ENCODE measurements at regions not wholly inside any gene's neighbourhood (a gene's known extent, or its start where the extent isn't known, plus 50 kb on each side); places are given as distances from the start of the nearest gene placed in this dataset.

DNA sequence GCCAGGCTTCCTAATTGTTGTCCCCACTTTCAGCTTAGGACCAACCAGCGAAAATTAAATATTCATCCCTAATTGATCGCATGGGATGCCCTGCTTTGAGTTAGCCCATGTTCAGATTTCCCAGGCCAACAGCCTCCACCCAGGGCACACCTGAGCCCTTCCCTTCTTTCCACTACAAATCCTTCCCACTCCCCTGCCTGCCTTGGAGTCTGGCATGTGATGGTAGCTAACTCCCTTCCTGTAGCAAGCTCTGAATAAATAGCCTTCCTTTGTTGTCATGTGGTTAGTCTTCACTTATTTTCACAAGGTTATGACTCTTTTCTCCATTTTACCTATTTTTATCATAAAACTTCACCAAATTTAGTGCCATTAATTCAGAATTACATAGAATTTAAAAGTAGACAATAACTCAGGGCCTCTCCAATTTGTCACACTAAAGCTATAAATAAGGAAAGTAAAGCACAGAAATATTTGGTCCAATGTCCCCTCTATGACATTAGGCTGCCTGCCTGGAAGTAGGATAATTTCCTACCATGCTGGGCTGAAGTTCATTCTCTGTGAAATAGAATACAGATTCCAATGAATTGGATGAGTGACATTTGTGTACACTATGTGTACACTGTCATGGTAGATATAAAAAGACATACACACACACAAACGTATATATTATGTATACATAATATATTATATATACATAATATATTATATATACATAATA is 166.4 kb upstream of the CPEB2 start:
- H3K9ac ChIP-seq (ENCODE audit: low read length in 3 of 3) = no peak overlapping the region
- peaks cover 0 to 5% (median 0%) of the 10 kb centered on the region in 3 donors for H3K9me3 ChIP-seq (ENCODE audit: control insufficient read depth in 2 of 3, insufficient read depth in 1 of 3, low read length in 3 of 3)
- no peaks in the 10 kb centered on the region for H3K27me3 ChIP-seq (ENCODE audit: control insufficient read depth, insufficient read depth, low read length)
- no peak overlapping the region for H3K4me3 ChIP-seq (ENCODE audit: low read length in 3 of 3)
- FAIRE-seq = no peak
- intact Hi-C loops (cut with DNase I) = no loop called here
- TF ChIP-seq, protein P1, sequence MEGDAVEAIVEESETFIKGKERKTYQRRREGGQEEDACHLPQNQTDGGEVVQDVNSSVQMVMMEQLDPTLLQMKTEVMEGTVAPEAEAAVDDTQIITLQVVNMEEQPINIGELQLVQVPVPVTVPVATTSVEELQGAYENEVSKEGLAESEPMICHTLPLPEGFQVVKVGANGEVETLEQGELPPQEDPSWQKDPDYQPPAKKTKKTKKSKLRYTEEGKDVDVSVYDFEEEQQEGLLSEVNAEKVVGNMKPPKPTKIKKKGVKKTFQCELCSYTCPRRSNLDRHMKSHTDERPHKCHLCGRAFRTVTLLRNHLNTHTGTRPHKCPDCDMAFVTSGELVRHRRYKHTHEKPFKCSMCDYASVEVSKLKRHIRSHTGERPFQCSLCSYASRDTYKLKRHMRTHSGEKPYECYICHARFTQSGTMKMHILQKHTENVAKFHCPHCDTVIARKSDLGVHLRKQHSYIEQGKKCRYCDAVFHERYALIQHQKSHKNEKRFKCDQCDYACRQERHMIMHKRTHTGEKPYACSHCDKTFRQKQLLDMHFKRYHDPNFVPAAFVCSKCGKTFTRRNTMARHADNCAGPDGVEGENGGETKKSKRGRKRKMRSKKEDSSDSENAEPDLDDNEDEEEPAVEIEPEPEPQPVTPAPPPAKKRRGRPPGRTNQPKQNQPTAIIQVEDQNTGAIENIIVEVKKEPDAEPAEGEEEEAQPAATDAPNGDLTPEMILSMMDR (IDR thresholded peaks at IDR 0.05; ENCODE audit: borderline replicate concordance, extremely low read depth, insufficient read depth) = no peak
- DNase-seq = peak in 1 of 5 donors; percentile 14
- no peaks in the 10 kb centered on the region for H3K4me1 ChIP-seq (ENCODE audit: control insufficient read depth in 2 of 3, insufficient read depth in 2 of 3, low read depth in 1 of 3, low read length in 3 of 3)
- H3K36me3 ChIP-seq (ENCODE audit: control insufficient read depth in 2 of 3, insufficient read depth in 3 of 3, low read length in 3 of 3) = no peaks in the 10 kb centered on the region
- H3K27ac ChIP-seq (ENCODE audit: low read depth in 2 of 2, low read length in 2 of 2) = peak overlapping the region in 1 of 2 donors; percentile 6

DNA sequence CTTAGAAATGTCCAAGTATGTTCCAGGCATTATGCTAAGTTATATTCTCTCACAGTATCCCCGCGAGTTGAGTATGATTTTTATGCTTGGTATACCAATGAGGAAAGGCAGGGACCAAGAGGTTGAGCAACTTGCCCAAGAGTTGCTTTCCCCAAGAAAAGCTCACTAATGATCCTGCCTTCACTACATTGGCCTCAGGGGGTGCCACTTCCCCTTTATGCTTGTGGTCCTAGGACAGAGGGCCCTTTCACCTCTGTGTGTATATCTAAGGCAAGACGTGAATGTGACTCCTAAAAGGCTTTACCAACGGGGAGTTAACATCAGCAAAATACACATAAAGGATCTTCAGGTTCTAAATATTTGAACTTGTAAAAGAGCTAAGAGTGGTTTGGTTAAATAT is 164.4 kb upstream of the CPEB2 start:
- no peaks in the 10 kb centered on the region for H3K4me1 ChIP-seq (ENCODE audit: control insufficient read depth in 2 of 3, insufficient read depth in 2 of 3, low read depth in 1 of 3, low read length in 3 of 3)
- peaks cover 0 to 5% (median 0%) of the 10 kb centered on the region in 3 donors for H3K9me3 ChIP-seq (ENCODE audit: control insufficient read depth in 2 of 3, insufficient read depth in 1 of 3, low read length in 3 of 3)
- H3K36me3 ChIP-seq (ENCODE audit: control insufficient read depth in 2 of 3, insufficient read depth in 3 of 3, low read length in 3 of 3) = no peaks in the 10 kb centered on the region
- no peak overlapping the region for H3K27ac ChIP-seq (ENCODE audit: low read depth in 2 of 2, low read length in 2 of 2)
- no peak overlapping the region for H3K4me3 ChIP-seq (ENCODE audit: low read length in 3 of 3)
- H3K9ac ChIP-seq (ENCODE audit: low read length in 3 of 3) = no peak overlapping the region
- intact Hi-C loops (cut with DNase I) = no loop called here
- FAIRE-seq (no peak), DNase-seq (no peak)
- TF ChIP-seq, protein P1 (IDR thresholded peaks at IDR 0.05; ENCODE audit: borderline replicate concordance, extremely low read depth, insufficient read depth) = no peak
- no peaks in the 10 kb centered on the region for H3K27me3 ChIP-seq (ENCODE audit: control insufficient read depth, insufficient read depth, low read length)

- H3K36me3 ChIP-seq (ENCODE audit: control insufficient read depth in 2 of 3, insufficient read depth in 3 of 3, low read length in 3 of 3) = no peaks in the 10 kb centered on the region
- H3K4me3 ChIP-seq (ENCODE audit: low read length in 3 of 3) = no peak overlapping the region
- no peak for FAIRE-seq
- TF ChIP-seq, protein P1 (IDR thresholded peaks at IDR 0.05; ENCODE audit: borderline replicate concordance, extremely low read depth, insufficient read depth) = no peak
- no peaks in the 10 kb centered on the region for H3K27me3 ChIP-seq (ENCODE audit: control insufficient read depth, insufficient read depth, low read length)
- intact Hi-C loops (cut with DNase I) = no loop called here
- DNase-seq = no peak
- no peaks in the 10 kb centered on the region for H3K4me1 ChIP-seq (ENCODE audit: control insufficient read depth in 2 of 3, insufficient read depth in 2 of 3, low read depth in 1 of 3, low read length in 3 of 3)
- H3K9ac ChIP-seq (ENCODE audit: low read length in 3 of 3) = no peak overlapping the region
- H3K27ac ChIP-seq (ENCODE audit: low read depth in 2 of 2, low read length in 2 of 2) = no peak overlapping the region
- peaks cover 0 to 8% (median 0%) of the 10 kb centered on the region in 3 donors for H3K9me3 ChIP-seq (ENCODE audit: control insufficient read depth in 2 of 3, insufficient read depth in 1 of 3, low read length in 3 of 3)
Measured at GRCh38 chr4:14841801-14842768, 160.2 kb upstream of the CPEB2 start.
